GM15510 (cell line): ENCODE measurements at regions not wholly inside any gene's neighbourhood (a gene's known extent, or its start where the extent isn't known, plus 50 kb on each side); places are given as distances from the start of the nearest gene placed in this dataset.

Source experiments
- POLR2A ChIP-seq: IDR thresholded peaks from 3 replicates; pipeline ENCODE4 v1.6.1; 2011; ENCODE audit warnings: borderline replicate concordance; ENCODE audit not compliant: insufficient read length; ENCODE audit errors: extremely low read depth

GRCh38 chr2:134132490-134132857, 121.4 kb upstream of the MGAT5 start:
- TF ChIP-seq POLR2A: no peak

- TF ChIP-seq POLR2A: no peak
Observed at GRCh38 chr2:134133622-134134312, 120.1 kb upstream of the MGAT5 start.

DNA sequence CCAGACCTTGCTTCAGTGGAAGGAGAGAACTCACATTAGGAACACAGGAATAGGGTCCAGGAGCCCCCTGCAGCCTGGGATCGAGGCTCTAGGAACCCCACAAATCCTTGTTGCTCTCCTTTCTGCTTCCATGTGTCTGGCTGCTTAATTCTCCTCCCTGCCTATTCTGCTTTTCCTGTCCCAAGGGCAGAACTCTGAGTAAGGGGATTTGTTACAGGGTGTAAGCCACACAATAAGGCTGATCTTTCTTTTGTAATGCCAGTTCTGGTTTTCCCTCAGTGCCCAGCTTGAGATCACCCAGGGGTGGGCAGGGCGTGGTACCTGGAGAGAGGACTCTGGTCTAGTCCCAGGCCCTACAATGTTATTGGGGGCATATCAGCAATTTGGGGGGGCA, 119.6 kb upstream of the MGAT5 start:
- TF ChIP-seq POLR2A: no peak

- no peak for TF ChIP-seq POLR2A
Observed at GRCh38 chr2:134134827-134135226, 119.0 kb upstream of the MGAT5 start.

GRCh38 chr2:134135793-134136192, 118.1 kb upstream of the MGAT5 start:
- no peak for TF ChIP-seq POLR2A

DNA sequence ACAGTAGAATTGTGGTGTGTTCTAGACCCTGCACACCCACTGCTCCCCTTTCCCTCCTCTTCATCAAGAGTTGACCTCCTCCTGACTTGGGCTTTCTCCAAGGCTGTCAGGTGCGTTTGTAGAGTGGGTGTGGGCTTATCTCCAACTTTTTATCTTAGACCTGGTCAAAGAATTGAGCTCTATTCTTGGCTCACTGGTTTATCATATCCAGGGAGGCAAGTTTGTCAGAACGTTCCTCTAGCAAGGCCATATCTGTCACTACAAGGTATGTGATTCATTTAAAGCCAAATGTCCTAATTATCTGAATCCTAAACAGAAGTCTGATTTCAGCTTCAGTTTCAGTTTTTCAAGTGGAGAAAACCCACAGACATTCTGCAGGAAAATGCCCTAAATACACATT, 117.1 kb upstream of the MGAT5 start:
- no peak for TF ChIP-seq POLR2A

GRCh38 chr2:134137182-134137611, 116.7 kb upstream of the MGAT5 start:
- TF ChIP-seq POLR2A: no peak

DNA sequence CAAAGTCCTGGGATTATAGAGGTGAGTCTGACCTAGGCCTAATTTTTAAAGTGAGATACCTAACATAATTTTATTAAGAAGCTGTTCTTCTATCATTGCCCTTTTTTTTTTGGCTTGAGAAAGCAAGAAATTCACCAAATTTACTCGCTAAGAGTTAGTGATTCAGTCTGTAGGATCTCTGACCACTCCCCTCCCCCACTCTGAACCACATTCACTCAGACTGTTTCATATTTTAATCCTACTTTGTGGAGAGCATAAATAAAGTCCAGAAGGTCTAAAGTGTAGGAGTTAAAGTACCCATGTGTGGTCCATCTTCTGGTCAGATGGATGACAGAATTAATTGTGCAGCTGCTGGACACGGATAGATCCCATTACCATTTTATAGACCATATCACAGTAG, 115.8 kb upstream of the MGAT5 start:
- no peak for TF ChIP-seq POLR2A

DNA sequence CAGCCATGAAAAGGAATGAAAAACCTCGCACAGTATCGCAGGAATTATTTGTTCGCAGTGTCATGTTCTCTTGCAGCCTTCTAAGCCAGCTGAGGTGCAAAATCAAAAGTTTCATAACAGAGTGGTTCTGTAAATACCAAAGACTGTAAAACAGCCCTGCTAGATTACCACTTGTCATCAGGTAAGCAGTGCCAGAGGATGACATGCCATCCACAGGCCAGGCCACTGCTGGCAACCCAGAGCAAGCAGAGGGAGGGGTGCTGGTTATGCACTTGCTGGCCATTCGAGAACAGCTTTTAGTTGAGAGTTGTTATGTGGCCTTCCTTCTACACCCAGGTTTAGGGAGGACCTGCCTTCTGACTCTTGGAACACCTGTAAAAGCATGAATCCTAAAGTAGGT, 114.3 kb upstream of the MGAT5 start:
- TF ChIP-seq POLR2A: no peak

DNA sequence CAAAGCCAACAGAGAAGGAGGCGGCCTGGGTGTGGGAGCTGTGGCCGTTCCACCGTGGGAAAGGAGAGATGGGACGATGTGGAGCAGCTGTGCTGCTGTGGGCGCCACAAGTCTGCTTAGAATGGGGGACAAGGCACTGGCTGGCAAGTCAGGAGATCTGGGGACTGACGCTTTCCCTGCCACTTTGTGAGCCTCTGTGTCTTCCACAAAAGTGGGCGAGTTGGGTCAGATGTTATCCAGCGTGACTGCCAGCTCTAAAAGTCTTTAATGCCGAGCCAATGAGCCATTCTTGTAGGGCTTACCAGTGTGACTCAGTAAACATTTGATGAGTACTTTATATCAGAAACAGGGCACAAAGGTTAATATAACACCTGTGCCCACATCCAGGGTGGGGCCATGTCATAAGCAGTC, 113.6 kb upstream of the MGAT5 start:
- TF ChIP-seq POLR2A: no peak

DNA sequence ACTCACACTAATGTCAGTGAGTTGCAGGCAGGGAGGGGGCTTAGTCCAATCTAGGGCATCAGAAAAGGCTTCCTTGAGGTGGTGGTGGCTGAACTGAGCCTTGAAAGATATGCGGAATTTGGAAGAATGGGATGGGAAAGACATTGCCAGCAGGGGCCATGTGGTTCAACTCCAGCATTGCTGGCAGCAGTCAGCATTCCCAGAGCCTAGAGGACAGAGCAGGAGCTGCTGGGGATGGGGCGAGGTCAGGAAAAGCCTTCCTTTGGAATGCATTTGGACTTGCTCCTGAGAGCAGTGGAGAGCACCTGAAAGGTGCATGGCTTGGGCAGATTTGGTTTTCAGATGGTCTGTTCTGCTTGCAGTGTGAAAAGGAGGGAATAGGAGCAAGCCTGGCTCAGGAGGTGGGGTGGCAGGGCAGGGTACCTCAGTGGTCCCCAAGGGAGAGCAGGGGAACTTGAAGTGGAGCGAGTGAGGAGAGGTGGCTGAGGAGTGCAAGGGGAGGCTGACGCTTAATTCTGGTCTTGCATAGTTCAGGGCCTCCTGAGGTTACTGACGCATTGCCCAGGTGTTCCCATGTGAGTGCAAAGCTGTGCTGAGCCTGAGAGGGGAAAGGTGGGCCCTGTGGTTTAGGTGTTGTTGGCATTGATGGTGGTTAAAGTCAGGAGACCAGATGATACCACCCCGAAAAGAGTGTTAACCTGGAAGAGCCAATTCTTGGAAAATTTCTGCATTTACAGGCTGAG, 112.1 kb upstream of the MGAT5 start:
- TF ChIP-seq POLR2A: no peak

DNA sequence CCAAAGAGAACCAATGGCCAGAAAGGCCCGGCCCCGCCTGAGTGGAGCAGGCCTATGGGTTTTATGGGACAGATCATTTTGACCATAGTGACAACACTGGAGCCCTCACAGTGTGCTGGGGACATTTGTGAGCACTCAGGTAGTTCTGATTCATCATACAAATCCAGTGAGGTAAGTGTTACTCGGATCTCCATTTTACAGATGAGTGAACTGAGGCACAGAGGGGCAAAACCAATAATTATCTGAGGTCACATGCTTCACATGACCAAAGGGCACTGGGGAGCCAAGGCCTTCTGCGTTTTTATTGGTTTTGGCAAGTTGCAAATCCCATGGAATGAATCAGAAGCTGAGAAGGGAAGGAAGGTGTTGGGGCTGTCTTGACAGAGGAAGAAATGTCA, 111.5 kb upstream of the MGAT5 start:
- TF ChIP-seq POLR2A: no peak

GRCh38 chr2:134142903-134143302, 111.0 kb upstream of the MGAT5 start:
- no peak for TF ChIP-seq POLR2A

GRCh38 chr2:134143568-134143967, 110.3 kb upstream of the MGAT5 start:
- TF ChIP-seq POLR2A: no peak

DNA sequence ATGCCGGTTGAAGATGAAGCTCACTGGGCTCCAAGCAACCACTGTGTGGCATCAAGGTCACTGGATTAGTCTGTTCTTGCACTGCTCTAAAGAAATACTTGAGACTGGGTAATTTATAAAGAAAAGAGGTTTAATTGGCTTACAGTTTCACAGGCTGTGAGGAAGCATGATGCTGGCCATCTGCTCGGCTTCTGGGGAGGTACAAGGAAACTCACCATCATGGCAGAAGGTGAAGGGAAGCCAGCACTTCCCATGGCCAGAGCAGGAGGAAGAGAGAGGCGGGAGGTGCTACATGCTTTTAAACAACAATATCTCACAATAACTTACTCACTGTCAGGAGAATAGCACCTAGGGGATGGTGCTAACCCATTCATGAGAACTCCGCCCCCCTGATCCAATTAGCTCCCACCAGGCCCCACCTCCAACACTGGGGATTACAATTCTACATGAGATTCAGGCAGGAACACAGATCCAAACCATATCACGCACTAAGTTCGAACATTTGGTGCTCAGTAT, 109.7 kb upstream of the MGAT5 start:
- TF ChIP-seq POLR2A: no peak

DNA sequence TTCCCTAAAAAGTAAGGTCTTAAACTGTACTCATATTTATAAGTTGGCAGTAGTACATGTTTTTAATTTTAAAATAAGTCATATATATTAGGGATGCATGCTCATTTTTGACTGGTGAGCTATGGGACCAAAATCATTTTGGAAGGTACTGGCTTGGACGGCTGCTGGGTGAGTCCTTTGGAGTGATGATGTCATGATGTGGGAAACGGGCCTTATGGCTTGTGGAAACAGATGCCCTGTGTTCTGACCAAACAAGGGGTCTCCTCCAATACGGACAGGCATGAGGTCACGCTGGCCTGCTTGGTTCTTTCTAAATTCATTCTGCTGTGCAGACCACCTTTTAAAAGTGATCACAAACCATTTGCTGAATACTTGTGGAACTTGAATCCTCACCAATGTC, 109.2 kb upstream of the MGAT5 start:
- no peak for TF ChIP-seq POLR2A

GRCh38 chr2:134145519-134145918, 108.4 kb upstream of the MGAT5 start:
- no peak for TF ChIP-seq POLR2A

GRCh38 chr2:134146161-134146560, 107.7 kb upstream of the MGAT5 start:
- no peak for TF ChIP-seq POLR2A
